PC-9 (cell line): ENCODE measurements at regions not wholly inside any gene's neighbourhood (a gene's known extent, or its start where the extent isn't known, plus 50 kb on each side); places are given as distances from the start of the nearest gene placed in this dataset.

Experiments used
- BruUV-seq: library from RNA; stranded (reverse); fragments of 400-500 nt; replicated peaks from 2 replicates; lab custom pipeline; 2021; lab: Mats Ljungman, UMichigan
- CTCF ChIA-PET: fragments of 300-600 bp; sonication (Branson Sonifier 250); formaldehyde crosslinking; loops from one replicate; lab custom pipeline; 2022; ENCODE audit warnings: antibody characterized with exemption; lab: Charles Lee
- POLR2A ChIA-PET: fragments of 300-600 bp; sonication (Branson Sonifier 250); formaldehyde crosslinking; loops from one replicate; lab custom pipeline; 2022; ENCODE audit warnings: antibody characterized with exemption; ENCODE audit not compliant: unreplicated experiment; lab: Charles Lee
- DNase-seq, 2 experiments: peaks; one replicate each; pipeline versions ENCODE4 v3.0.0 to v3.0.0-alpha.2; 2015 to 2022; ENCODE audit warnings: mixed read lengths in 1 of 2
- H2AFZ ChIP-seq: fragments of 200-600 bp; sonication (generic); 2 replicates; pipeline ENCODE4 v1.8.1; 2017; ENCODE audit warnings: antibody characterized with exemption
- H3F3A ChIP-seq: fragments of 200-600 bp; sonication (generic); 2 replicates; pipeline ENCODE4 v1.8.1; 2017; ENCODE audit warnings: antibody characterized with exemption, mild to moderate bottlenecking, low read depth; ENCODE audit not compliant: insufficient read depth
- H3K27ac ChIP-seq: fragments of 200-600 bp; sonication (generic); 2 replicates; pipeline ENCODE4 v1.6.1; 2016; ENCODE audit warnings: mixed run types
- H3K27me3 ChIP-seq: fragments of 200-600 bp; sonication (generic); 2 replicates; pipeline ENCODE4 v1.6.1; 2016; ENCODE audit warnings: low read depth, mixed run types; ENCODE audit not compliant: insufficient read depth
- H3K36me3 ChIP-seq: fragments of 200-600 bp; sonication (generic); 2 replicates; pipeline ENCODE4 v1.6.1; 2016; ENCODE audit warnings: low read depth, mixed run types
- H3K4me1 ChIP-seq: fragments of 200-600 bp; sonication (generic); replicated peaks from 2 replicates; pipeline ENCODE4 v1.6.1; 2016; ENCODE audit warnings: mixed run types; ENCODE audit not compliant: insufficient read depth
- H3K4me2 ChIP-seq: fragments of 200-600 bp; sonication (generic); 2 replicates; pipeline ENCODE4 v1.6.1; 2017; ENCODE audit warnings: mixed run types
- H3K4me3 ChIP-seq: fragments of 200-600 bp; sonication (generic); 2 replicates; pipeline ENCODE4 v1.6.1; 2016; ENCODE audit warnings: mixed run types
- H3K79me2 ChIP-seq: fragments of 200-600 bp; sonication (generic); 2 replicates; pipeline ENCODE4 v1.6.1; 2017; ENCODE audit warnings: low read depth, mixed run types
- H3K9me2 ChIP-seq: fragments of 200-600 bp; sonication (generic); 2 replicates; pipeline ENCODE4 v1.8.1; 2017; ENCODE audit warnings: mild to moderate bottlenecking; ENCODE audit not compliant: insufficient read depth
- H3K9me3 ChIP-seq: fragments of 200-600 bp; sonication (generic); 2 replicates; pipeline ENCODE4 v1.8.1; 2016; ENCODE audit warnings: low read depth; ENCODE audit not compliant: insufficient read depth
- H4K20me1 ChIP-seq: fragments of 200-600 bp; sonication (generic); 2 replicates; pipeline ENCODE4 v1.8.1; 2017; ENCODE audit not compliant: insufficient read depth
- CTCF ChIP-seq: fragments of 200-600 bp; sonication (generic); conservative IDR thresholded peaks from 2 replicates; pipeline ENCODE4 v1.6.1; 2017; ENCODE audit warnings: mixed run types, antibody characterized with exemption, mild to moderate bottlenecking, moderate library complexity
- EZH2 ChIP-seq: fragments of 200-600 bp; sonication (generic); IDR thresholded peaks from 2 replicates; pipeline ENCODE4 v1.8.0; 2017; ENCODE audit warnings: antibody characterized with exemption, low read depth
- intact Hi-C: fragments of 100-400 bp; cut with micrococcal nuclease; formaldehyde crosslinking; loops from one replicate; pipeline ENCODE4 v1.10.0; 2022; ENCODE audit not compliant: unreplicated experiment

DNA sequence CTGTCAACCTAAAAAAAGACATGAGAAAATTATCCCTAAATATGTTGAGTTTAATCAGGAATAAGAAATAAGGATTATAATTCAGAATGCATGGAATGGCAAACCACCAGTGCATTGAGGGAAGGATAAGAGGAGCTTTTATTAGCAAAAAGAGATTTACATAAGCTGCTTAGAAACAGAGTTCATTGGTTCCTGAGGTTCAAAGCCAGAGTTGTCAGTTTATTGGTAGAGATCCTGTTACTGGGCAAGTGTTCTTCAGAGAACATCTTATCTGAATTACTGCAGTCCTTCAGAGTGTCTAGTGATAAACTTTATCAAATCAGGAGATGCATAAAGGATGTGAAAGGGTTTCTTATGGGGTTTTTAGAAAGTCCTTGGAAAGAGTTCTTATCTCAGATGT lies 76.0 kb upstream of the MEX3C start:
- H3K27me3 ChIP-seq = no peaks in the 10 kb centered on the region
- TF ChIP-seq CTCF (no peak), EZH2 (no peak)
- H3K36me3 ChIP-seq = no peaks in the 10 kb centered on the region
- no peaks in the 10 kb centered on the region for H3K9me2 ChIP-seq
- H3K9me3 ChIP-seq = no peaks in the 10 kb centered on the region
- POLR2A ChIA-PET = no interaction called here
- no peaks in the 10 kb centered on the region for H3K4me1 ChIP-seq
- no peaks in the 10 kb centered on the region for H3F3A ChIP-seq
- H3K27ac ChIP-seq = no peak overlapping the region
- H2AFZ ChIP-seq = no peak overlapping the region
- intact Hi-C loops = no loop called here
- H3K4me3 ChIP-seq = no peak overlapping the region
- H3K79me2 ChIP-seq = no peaks in the 10 kb centered on the region
- no peaks in the 10 kb centered on the region for H4K20me1 ChIP-seq
- H3K4me2 ChIP-seq = no peak overlapping the region
- CTCF ChIA-PET = no interaction called here
- no peak for DNase-seq
- no TSS peak for BruUV-seq

DNA sequence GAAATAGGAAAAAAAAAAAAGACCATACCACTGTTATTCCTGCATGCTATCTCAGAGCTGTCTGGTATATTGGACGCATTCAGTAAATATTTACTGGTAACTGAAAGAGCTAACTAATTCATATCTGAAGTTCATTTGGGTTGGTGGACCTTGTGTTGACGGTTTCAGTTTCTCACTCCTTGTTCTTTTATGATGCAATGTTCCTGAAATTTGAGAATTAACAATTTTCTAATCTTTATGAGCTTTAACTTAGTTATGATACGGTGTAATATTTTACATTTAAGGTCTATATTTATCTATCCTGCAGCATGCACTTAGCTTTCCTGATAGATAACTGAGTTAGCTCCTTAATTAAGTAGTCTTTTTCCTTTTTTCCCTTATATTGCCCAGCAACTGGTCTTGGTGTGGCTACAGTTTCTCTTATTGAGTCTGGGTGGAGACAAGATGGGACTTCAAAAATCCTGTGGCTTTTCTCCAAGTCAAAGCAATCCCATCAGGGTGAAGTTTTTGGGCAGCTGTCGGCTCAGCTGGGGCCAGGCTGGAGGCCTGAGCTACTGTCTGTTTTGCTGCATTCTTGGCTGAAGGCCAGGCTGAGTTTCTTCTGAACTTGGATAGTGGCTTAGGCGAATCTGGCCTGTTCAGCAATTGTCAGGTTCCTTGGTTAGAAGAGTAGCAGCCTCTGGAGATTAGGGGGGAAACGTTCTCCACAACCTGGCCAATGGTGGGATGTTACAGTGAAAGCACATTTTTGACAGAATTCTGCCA lies 78.4 kb upstream of the MEX3C start:
- intact Hi-C loops = no loop called here
- CTCF ChIA-PET = interaction anchor here (0.7 kb wide), 1 partner anchor 33 kb away, joined by 4 read pairs; no protein-coding TSS in a partner anchor
- BruUV-seq = no TSS peak

DNA sequence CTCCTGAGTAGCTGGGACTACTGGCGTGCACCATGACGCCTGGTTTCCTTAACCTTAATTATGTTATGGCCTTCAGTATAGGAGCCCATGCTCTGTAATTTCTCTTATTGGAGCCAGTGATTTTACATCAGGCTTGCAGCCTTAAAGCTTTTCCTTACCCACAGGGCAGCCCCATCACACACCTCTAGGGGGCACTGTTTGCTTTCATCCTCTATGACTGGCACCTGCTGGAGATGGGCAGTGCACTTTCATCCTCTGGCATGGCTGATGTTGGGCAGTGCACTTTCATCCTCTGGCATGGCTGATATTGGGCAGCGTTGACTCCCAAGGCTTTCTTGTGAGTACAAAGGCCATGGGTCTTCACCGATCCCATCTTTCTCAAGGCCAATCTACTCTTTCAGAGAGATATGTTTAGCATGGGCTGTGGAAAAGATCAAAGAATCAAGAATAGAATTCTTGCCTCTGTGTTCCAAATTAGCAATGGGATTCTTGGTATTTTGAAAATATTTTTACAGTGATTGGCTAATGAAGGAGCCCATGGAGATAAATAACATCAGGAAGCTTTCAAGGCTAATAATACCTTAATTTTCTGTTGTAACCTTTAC lies 80.7 kb upstream of the MEX3C start:
- H3K4me2 ChIP-seq = no peak overlapping the region
- DNase-seq = peak; percentile 34 to 35
- no peaks in the 10 kb centered on the region for H3F3A ChIP-seq
- no peaks in the 10 kb centered on the region for H3K9me2 ChIP-seq
- no peaks in the 10 kb centered on the region for H3K79me2 ChIP-seq
- H3K36me3 ChIP-seq = no peaks in the 10 kb centered on the region
- CTCF ChIA-PET = interaction anchor here (0.6 kb wide), 2 partner anchors 201 to 514 kb away, joined by 3 to 7 read pairs; no protein-coding TSS in a partner anchor
- TF ChIP-seq CTCF = peak; percentile 86
- no peak for TF ChIP-seq EZH2
- BruUV-seq = no TSS peak
- no peaks in the 10 kb centered on the region for H3K27me3 ChIP-seq
- POLR2A ChIA-PET = no interaction called here
- no peaks in the 10 kb centered on the region for H4K20me1 ChIP-seq
- H3K27ac ChIP-seq = no peak overlapping the region
- no peak overlapping the region for H2AFZ ChIP-seq
- H3K4me3 ChIP-seq = no peak overlapping the region
- H3K4me1 ChIP-seq = no peaks in the 10 kb centered on the region
- intact Hi-C loops = loop anchor here (1.0 kb wide), 1 partner anchor 259 kb away; no protein-coding TSS in a partner anchor
- no peaks in the 10 kb centered on the region for H3K9me3 ChIP-seq

More for the DNA sequence above, 78.4 kb upstream of the MEX3C start:
- DNase-seq = no peak
- H3K27me3 ChIP-seq = no peaks in the 10 kb centered on the region
- no peak for TF ChIP-seq EZH2
- no peak for TF ChIP-seq CTCF
- H4K20me1 ChIP-seq = no peaks in the 10 kb centered on the region
- no peak overlapping the region for H2AFZ ChIP-seq
- no peak overlapping the region for H3K4me3 ChIP-seq
- no peak overlapping the region for H3K27ac ChIP-seq
- no peaks in the 10 kb centered on the region for H3K4me1 ChIP-seq
- no peaks in the 10 kb centered on the region for H3F3A ChIP-seq
- H3K9me3 ChIP-seq = no peaks in the 10 kb centered on the region
- H3K9me2 ChIP-seq = no peaks in the 10 kb centered on the region
- H3K36me3 ChIP-seq = no peaks in the 10 kb centered on the region
- POLR2A ChIA-PET = no interaction called here
- no peaks in the 10 kb centered on the region for H3K79me2 ChIP-seq
- no peak overlapping the region for H3K4me2 ChIP-seq
